HG02870 (cell line): ENCODE measurements at regions not wholly inside any gene's neighbourhood (a gene's known extent, or its start where the extent isn't known, plus 50 kb on each side); places are given as distances from the start of the nearest gene placed in this dataset.
"Not testable (repeated sequence)": the region's sequence is repeated elsewhere in the genome, so short reads cannot be mapped to it uniquely, and the experiment has no call there.

Source experiments
- ATAC-seq: cut with Tn5 transposase; IDR thresholded peaks from one replicate; pipeline ENCODE4 v1.9.1; 2021; ENCODE audit warnings: mild to moderate bottlenecking, moderate library complexity; ENCODE audit not compliant: unreplicated experiment

DNA sequence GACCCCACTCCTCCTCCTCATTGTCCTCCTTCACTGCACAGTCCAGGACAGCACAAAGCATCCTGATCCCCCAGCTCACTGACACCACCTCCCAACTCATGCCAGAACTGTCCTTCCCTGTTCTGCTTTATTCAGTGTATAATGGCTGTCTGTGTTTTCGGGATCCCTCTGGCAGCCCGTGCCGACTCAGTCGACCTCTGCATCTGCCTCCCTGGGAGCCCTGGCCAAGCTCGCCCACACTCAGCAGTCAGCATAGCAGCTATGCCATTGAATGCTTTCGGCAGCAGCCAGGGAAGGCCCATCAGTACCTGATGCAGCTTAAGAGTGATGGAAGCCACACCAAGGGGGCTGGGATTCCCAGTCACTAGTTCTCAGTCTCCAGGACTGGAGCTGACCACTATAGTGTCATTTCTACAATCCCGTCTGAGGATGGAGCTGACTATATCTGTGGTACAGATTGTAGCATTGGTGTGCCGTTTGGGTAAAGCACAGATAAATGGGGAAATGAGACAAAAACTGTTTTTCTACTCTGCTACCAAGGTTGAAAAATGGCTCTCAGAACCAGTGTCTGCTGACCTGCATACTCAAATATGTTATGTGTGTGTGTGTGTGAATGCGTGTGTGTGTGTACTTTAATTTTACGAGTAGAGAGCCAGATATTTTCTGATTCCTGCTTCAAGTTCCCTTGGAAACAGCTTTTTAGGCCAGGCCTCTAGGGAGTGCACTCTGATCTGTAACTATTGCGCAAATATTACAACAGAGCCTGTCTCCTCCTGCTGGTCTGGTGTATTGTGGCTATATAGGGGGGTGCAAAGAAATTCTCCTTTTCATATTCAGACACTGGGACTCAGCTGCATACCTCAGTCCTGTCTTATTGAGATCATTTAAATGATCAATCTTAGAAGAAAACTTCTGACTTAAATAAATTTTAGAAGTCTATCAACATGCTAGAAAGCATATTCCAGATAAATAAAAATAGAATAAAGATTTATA, 78.8 kb upstream of the TOP3B start:
- ATAC-seq, result no peak

DNA sequence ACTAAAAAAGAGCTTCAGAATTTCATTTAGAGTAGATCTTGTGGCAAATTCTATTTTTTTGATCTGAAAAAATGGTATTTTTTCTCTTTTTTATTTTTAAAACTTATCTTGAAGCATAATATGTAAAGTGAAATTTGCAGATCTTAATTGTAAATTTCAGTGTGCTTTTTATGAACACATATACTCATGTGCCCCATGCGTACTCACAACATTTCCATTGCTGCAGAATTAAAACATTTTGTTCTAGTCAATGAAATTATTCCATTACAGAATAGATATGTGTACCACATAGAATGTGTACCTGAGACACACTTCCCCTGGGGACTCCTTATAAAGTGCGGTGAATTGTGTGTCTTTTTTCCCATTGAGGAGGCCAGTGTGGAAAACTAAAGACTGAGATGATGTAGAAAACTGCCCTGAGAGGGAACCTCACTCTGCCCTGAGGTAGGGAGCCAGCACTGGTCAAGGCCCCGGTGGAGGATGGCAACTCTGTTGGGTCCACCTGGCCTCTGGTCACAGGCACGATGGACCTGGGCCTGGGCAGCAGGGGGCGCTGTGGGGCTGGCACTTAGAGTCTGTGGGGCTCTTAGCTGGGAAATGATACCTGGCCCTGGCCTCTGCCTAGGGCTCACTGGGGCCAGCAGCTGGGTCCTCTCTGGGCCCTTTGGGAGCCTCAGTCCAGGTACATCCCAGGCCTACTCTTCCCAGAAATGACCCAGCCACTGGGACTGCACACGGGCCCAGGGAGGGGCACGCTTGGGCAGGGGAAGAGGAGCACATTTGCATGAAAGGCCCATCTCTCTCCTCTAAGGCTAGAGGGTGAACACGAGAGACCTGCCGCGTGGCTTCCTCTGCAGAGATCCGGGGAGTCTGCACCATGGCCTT, 77.9 kb upstream of the TOP3B start:
- no peak for ATAC-seq

DNA sequence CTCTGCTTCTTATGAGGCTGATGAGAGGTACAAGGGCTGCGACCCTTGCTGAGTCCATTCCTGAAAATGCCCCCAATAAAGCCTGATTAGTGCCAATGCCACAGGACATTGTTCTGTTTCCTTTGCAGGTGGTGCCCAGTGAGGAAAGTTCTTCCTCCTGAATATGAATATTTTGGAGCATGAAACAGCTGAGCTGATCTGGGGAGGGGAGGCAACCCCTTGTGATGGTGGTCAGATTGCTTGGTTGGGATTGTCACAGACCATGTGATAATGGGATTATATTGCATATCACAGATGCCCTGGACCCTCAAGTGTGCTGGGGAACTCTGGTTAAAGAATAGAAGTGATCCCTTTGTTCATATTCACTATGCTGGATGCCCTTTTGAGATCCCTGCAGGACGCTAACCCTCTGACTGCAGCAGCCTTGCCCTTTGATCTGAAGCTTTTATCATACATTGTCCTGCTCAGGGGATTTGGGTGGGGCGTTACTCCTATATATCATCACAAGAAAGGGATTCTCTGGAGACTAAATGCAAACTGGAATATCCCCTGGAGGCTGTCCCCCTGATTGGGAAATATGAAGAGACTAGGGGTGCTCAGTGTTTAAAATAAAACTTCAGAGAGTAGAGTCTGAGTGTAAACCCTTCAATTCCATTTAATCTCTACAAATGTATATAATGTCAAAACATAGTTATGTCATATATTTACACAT, 76.9 kb upstream of the TOP3B start:
- no peak for ATAC-seq

DNA sequence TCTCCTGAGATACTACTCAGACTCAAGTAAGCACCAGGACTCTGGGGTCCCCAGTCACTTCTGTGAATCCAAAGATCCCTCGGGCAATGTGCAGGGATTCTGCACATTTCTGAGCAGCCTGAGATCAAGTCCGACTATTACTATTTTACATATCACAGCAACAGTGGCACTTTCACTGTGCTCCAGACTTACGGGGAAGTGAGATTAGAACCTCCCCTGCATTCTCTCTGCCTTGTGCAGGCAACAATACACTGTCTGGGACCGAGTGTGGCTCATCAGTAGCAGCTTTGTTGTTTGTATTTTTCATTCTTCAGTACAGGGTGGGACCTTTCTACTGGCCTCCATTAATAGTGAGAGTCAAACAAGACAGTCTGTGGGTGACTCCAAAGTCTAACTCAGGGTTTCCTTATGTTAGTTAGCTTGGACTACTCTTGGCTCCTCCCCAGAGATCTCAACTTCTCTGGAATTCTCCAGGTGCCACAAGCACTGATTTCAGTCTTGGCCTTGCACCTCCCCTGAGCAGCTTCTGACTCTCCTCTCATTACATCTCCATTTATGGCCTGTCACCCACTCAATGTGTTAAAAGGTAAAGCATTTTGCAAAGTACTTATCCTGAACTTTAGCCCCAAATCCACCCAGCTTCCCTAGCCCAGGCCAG, 76.2 kb upstream of the TOP3B start:
- ATAC-seq, result no peak

DNA sequence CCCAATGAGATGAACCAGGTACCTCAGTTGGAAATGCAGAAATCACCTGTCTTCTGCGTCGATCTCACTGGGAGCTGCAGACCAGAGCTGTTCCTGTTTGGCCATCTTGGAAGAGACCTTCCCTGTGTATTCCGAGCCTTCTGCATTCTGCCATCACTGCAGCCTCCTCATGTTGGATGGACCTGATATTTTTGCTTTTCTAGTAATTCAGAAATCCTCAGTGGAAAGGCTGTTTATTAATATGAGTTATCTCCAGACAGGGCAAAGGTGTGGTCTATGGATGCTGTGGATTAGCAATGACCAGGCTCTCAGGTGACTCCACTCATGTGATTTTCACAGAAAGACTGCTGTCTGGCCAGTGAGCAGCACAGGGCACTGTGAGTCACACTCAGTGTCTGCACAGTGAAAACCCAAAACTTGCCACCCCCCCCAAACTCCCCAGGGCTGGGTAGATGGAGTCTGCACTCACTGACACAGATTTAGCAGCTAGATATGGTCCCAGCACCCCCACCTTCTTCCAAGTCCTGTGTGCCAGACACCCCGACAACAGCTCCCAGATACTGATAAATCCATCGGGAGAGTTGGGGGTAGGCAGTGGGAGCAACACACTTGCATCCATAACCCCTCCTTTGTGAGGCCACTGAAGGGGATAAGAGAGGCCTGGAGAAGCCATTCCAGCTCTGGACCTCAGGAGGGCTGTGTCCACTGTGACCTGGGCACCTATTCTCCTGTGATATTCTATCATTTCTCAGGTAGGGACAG, 75.2 kb upstream of the TOP3B start:
- ATAC-seq, result no peak

DNA sequence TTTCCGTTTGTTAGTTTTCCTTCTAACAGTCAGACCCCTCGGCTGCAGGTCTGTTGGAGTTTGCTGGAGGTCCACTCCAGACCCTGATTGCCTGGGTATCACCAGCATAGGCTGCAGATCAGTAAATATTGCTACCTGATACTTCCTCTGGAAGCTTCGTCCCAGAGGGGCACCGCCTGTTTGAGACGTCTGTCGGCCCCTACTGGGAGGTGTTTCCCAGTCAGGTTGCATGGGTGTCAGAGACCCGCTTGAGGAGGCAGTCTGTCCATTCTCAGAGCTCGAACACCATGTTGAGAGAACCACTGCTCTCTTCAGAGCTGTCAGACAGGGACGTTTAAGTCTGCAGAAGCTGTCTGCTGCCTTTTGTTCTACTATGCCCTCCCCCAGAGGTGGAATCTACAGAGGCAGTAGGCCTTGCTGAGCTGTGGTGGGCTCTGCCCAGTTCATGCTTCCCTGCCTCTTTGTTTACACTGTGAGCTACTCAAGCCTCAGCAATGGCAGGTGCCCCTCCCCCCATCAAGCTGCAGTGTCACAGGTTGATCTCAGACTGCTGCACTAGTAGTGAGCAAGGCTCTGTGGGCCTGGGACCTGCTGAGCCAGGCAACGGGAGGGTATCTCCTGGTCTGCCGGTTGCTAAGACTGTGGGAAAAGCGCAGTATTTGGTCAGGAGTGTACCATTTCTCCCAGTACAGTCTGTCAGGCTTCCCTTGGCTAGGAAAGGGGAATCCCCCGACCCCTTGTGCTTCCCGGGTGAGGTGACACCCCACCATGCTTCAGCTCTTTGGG, 74.4 kb upstream of the TOP3B start:
- not testable (repeated sequence) for ATAC-seq

DNA sequence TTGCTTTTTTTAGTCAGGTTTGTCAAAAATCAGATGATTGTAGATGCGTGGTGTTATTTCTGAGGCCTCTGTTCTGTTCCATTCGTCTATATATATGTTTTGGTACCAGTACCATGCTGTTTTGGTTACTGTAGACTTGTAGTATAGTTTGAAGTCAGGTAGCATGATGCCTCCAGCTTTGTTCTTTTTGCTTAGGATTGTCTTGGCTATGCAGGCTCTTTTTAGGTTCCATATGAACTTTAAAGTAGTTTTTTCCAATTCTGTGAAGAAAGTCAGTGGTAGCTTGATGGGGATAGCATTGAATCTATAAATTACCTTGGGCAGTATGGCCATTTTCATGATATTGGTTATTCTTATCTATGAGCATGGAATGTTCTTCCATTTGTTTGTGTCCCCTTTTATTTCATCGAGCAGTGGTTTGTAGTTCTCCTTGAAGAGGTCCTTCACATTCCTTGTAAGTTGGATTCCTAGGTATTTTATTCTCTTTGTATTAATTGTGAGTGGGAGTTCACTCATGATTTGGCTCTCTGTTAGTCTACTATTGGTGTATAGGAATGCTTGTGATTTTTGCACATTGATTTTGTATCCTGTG, 70.1 kb upstream of the TOP3B start:
- ATAC-seq, result not testable (repeated sequence)

DNA sequence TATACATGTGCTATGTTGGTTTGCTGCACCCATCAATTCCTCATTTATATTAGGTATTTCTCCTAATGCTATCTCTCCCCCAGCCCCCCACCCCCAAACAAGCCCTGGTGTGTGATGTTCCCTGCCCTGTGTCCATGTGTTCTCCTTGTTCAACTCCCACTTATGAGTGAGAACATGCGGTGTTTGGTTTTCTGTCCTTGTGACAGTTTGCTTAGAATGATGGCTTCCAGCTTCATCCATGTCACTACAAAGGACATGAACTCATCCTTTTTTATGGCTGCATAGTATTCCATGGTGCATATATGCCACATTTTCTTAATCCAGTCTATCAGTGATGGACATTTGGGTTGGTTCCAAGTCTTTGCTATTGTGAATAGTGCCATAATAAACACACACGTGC, 68.4 kb upstream of the TOP3B start:
- not testable (repeated sequence) for ATAC-seq

DNA sequence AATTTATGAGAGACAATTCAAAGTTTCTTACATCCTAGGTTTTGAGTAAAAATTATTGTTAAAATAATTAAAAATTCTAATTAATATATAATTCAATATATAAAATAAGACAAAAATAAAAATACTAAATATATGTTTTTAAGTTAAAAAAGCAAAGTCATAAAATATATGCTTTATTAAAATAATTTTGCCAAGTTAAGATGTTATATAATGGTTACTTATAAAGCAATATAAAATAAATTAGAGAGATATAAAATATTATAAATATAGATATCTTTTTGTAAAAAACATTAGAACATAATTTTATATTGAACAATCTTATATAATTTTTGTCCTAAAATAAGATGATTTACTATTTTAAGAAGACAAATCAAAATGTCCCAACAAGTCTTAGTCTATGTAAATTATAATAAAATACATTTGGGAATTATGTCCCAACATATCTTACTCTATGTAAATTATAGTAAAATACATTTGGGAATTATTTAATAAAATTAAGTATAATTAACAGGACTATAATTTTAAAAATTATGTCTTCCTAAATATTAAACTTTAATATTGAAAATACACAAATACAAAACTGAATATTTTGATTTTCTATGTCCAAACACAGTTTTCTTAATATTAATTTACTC, 67.7 kb upstream of the TOP3B start:
- no peak for ATAC-seq

DNA sequence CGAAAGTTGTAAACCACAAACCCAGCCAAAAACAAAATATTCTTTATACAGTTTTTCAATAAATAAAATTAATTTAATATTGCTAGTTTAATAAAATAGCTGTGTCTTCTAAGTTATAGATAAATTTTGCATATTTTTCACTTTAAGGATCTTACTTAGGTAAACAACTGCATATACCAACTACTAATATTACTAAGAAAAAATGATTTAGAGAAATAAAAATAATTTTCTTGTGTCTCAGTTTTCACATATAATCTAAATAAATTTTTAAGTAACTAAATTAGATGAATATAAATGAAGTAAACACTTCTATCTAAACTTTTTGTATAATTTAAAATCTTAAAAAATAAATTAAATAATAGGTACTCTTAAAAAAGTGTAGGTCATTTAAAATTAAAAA, 67.1 kb upstream of the TOP3B start:
- no peak for ATAC-seq

DNA sequence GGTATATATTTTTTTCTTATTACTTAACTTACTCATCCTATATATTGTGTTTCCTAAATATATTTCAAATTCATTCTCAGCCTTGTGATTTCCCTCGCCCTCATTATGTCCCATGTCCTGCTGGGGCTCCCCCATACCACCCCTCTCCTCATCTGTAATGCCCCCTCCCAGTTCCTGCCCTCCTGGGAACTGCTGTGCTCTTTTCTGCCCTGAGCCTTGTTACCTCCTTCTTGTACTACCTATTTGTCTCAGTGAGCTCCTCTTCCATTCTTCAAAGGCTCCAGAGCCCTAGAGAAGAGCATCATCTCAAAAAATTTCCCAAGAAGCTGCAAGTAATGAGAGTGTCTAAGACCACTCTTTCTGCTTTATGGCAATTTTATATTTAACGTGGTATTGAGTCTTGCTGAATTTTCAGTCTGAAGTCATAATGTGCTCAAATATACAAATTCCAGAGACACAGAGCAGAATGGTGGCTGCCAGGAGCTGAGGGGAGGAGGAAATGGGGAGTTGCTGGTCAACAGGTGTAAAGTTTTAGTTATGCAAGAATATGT, 66.5 kb upstream of the TOP3B start:
- ATAC-seq, result no peak

DNA sequence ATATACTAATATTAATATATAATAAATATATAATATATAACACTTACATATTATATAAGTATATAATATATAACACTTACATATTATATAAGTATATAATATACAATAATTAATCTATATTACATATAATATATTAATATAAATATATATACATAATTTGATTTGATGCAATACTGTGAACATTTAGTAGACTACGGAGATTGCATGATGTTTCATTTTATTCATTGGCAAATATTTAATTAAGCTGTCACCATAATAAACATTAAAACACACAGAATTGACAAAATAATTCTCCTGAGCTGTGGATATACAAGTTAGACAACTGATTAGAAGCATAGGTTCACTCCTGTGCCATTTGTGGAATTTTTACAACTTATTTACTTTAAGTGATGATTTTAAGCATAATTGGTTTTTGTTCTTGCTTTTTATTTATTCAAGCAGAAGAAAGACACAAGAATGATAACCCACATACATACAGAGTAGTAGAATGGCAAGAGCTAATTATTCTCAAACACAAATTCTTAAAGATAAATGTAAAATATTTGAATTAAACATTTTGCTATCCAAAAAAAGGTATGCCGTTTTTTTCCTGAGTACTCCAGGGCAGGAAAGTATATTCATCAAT, 65.8 kb upstream of the TOP3B start:
- ATAC-seq, result no peak

DNA sequence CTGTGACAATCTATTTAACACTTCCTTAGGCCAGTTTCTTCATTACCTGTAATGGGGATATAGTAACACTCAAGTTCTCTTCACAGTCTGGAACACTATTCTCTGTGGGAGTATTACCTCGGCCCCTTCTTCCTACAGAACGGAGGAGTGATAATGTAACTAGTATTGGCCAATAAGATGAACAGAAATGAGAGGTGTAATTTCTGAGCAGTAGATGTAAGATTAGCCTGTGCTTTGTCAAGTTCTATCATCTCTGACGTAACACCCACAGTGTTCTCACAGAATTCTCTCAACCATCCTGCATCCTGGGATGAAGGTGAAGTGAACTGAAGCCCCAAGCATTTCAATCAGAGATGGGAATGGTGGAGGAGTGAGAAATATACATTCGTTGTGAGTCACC, 65.2 kb upstream of the TOP3B start:
- no peak for ATAC-seq

DNA sequence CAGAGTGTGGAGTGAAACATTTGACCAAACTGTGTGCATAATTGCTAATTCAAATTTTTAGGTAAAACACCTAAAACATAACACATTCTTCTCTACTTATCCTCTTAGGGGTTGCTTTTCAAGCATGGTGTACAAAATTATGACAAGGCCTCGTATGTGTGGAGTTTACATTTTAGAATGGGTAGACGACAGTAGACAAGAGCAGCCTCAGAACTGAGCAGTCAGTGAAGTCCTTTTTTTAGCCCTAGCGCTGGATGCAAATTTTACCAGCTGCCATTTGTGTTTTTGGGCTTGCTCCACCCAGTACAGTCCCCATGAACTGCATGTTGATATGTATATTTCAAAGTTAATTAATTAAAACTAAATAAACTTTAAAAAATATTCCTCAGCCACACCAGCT, 64.7 kb upstream of the TOP3B start:
- ATAC-seq, result no peak

DNA sequence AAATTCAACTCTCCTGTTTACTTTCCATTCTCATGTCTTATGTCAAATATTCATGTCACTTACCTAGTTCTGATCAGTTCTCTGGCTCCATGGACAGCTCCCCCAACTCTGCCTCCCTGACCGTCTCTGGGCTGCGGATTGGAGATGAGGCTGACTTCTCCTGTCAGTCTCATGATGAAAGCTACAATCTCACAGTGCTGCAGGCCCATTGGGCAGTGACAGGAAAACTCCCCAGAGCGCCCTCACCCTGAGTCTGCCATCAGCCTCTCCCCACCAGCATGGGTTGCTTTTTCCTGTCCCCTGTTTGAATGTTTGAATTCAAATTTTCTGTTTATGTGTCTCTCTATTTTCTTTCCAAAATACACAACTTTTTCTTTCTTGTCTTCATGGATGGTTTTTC, 63.8 kb upstream of the TOP3B start:
- no peak for ATAC-seq

DNA sequence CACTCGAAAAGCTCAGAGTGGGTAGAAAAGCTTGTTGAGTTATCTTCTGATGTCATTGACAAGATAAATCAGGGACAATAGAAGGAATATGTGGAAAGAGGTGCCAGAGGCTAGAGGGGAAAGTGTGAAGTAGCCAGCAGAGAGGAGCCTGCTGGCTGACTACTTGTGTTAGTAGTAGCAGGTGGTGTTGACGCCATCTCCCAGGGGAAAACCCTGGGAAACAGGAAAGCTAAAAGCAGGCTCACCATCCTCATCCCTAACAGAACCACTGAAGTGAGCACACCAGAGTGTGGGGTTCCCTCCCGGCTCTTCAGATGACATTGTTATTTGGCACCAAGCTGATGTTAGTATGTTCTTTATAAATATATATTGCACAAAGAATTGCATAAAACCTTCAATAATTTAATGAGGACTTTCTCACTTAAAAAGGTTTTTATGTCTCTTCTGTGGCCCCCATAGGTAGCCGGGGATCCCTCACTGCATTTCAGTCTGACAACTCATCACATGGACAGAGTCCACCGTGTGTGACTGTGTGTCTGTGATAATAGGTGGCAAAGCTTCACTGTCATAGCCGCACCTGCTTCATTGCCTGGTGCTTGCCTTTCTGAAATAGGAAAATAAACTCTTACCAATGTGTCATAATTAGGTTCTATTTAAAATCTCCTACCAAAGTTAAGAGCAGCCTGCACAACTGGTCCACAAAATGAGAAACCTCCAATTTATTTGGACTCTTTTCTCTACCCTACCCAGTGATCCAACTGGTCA, 63.2 kb upstream of the TOP3B start:
- no peak for ATAC-seq

DNA sequence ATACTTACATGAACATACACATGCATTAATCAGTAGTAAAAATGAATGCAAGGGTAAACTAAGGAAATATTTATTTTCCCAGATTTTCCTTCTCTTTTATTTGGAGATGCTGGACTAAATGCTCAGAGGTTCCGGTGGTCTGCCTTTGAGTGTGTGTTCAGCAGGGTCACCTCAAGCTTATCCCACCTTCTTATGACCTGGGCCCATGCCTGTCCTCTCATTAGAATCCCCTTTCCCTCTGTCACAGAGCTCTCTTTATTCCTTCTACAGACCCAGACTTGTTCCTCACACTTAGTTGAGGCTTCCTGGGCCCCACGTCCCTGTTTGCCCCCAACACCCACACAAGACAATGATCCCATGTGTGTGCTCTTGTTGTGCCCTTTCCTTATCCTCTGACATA, 61.6 kb upstream of the TOP3B start:
- ATAC-seq, result no peak
